DND-41 (cell line): ENCODE measurements at regions not wholly inside any gene's neighbourhood (a gene's known extent, or its start where the extent isn't known, plus 50 kb on each side); places are given as distances from the start of the nearest gene placed in this dataset.

Source experiments
- ATAC-seq: fragments of 200-7000 bp; cut with Tn5 transposase; 3 replicates; pipeline ENCODE4 v1.9.1; 2021; ENCODE audit warnings: low read depth; ENCODE audit not compliant: insufficient read depth
- DNase-seq: peaks from one replicate; pipeline ENCODE4 v3.0.0-alpha.2; 2020
- H2AFZ ChIP-seq: 2 replicates; pipeline ENCODE4 v1.6.0; 2012; ENCODE audit warnings: low read depth, low read length
- H3K27ac ChIP-seq: 2 replicates; pipeline ENCODE4 v1.5.1; 2012; ENCODE audit warnings: low read length, inconsistent platforms
- H3K27me3 ChIP-seq: fragments of 200-600 bp; sonication (generic); 2 replicates; pipeline ENCODE4 v1.6.0; 2012; ENCODE audit warnings: low read length, mild to moderate bottlenecking, inconsistent platforms; ENCODE audit not compliant: insufficient read depth, poor library complexity
- H3K36me3 ChIP-seq: 2 replicates; pipeline ENCODE4 v1.5.1; 2012; ENCODE audit warnings: low read length, inconsistent platforms; ENCODE audit not compliant: insufficient read depth
- H3K4me1 ChIP-seq: 2 replicates; pipeline ENCODE4 v1.5.1; 2012; ENCODE audit warnings: mild to moderate bottlenecking, low read length; ENCODE audit not compliant: insufficient read depth
- H3K4me2 ChIP-seq: 2 replicates; pipeline ENCODE4 v1.6.0; 2012; ENCODE audit warnings: mild to moderate bottlenecking, moderate library complexity, low read length, inconsistent platforms; ENCODE audit not compliant: insufficient read depth
- H3K4me3 ChIP-seq, 2 experiments: fragments of 200-600 bp in 1 of 2; shearing (Covaris generic) in 1 of 2; 2 replicates each; pipeline ENCODE4 v1.5.1; 2012 to 2016; ENCODE audit warnings: inconsistent platforms in 2 of 2, low read length in 2 of 2, mild to moderate bottlenecking in 2 of 2, low read depth in 1 of 2, moderate library complexity in 1 of 2
- H3K79me2 ChIP-seq: 2 replicates; pipeline ENCODE4 v1.6.0; 2012; ENCODE audit warnings: low read length, inconsistent platforms; ENCODE audit not compliant: insufficient read depth
- H3K9ac ChIP-seq: 2 replicates; pipeline ENCODE4 v1.6.0; 2012; ENCODE audit warnings: low read depth, mild to moderate bottlenecking, inconsistent platforms, low read length, moderate library complexity
- H3K9me3 ChIP-seq: 2 replicates; pipeline ENCODE4 v1.5.1; 2012; ENCODE audit warnings: low read length, moderate library complexity, mild to moderate bottlenecking, inconsistent platforms; ENCODE audit not compliant: insufficient read depth, severe bottlenecking
- H4K20me1 ChIP-seq: 2 replicates; pipeline ENCODE4 v1.6.0; 2012; ENCODE audit warnings: low read length; ENCODE audit not compliant: insufficient read depth
- EZH2 ChIP-seq: IDR thresholded peaks from 3 replicates; pipeline ENCODE4 v1.6.1; 2012; ENCODE audit warnings: borderline replicate concordance, low read depth, mild to moderate bottlenecking, moderate library complexity, low read length, inconsistent platforms; ENCODE audit not compliant: severe bottlenecking
- TF ChIP-seq, protein P1 (sequence below): IDR thresholded peaks from 2 replicates; pipeline ENCODE4 v1.5.1; 2012; ENCODE audit warnings: borderline replicate concordance, low read length, moderate library complexity, mild to moderate bottlenecking; ENCODE audit not compliant: poor library complexity, severe bottlenecking; ENCODE audit errors: extremely low read depth

DNA sequence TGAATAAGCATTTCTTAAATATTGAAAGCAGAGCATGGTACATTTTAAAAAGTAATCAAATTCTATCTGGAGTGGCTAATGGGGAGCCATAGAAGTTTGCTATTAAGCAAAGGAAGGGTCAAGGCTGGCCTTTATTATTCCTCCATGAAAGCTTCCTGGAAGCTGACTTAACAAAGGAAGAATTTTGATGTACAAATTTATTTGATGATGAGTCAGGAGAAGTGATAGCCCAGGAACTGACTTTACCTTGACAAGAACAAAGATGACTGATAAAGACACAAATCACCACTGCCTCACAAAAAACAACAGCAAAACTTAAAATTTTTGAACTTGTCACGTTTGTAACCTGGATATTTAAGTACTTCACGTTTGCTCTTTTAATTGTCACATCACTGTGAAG lies 872.1 kb downstream of the PCDH7 start:
- no peak for ATAC-seq
- Histone ChIP-seq H3K9ac (no peak overlapping the region), H3K4me1 (no peaks in the 10 kb centered on the region), H3K4me2 (no peak overlapping the region), H3K36me3 (no peaks in the 10 kb centered on the region), H3K27ac (no peak overlapping the region), H3K4me3 (no peak overlapping the region), H3K79me2 (no peaks in the 10 kb centered on the region), H4K20me1 (no peaks in the 10 kb centered on the region), H3K27me3 (no peaks in the 10 kb centered on the region), H2AFZ (no peak overlapping the region), H3K9me3 (no peaks in the 10 kb centered on the region)
- no peak for DNase-seq
- TF ChIP-seq EZH2: no peak
- TF ChIP-seq, protein P1, sequence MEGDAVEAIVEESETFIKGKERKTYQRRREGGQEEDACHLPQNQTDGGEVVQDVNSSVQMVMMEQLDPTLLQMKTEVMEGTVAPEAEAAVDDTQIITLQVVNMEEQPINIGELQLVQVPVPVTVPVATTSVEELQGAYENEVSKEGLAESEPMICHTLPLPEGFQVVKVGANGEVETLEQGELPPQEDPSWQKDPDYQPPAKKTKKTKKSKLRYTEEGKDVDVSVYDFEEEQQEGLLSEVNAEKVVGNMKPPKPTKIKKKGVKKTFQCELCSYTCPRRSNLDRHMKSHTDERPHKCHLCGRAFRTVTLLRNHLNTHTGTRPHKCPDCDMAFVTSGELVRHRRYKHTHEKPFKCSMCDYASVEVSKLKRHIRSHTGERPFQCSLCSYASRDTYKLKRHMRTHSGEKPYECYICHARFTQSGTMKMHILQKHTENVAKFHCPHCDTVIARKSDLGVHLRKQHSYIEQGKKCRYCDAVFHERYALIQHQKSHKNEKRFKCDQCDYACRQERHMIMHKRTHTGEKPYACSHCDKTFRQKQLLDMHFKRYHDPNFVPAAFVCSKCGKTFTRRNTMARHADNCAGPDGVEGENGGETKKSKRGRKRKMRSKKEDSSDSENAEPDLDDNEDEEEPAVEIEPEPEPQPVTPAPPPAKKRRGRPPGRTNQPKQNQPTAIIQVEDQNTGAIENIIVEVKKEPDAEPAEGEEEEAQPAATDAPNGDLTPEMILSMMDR: no peak

DNA sequence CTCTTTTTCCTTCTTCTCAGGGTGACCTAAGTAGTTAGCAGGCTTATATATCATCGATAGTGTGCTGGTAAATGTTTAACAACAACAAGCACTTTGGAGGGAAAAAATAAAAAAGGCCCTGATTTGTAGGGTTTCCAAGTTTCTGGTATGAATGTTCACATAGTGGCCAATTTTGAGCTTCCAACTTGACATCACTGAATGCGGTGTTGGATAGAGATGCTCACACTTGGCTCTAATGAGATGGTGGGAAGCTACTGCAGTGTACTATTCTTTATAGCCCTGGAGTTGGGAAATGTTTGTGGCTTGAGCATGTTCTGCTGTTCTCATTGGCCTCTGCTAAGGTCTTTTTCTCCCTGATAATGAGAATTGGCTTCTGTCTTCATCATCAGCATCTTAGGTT lies 875.3 kb downstream of the PCDH7 start:
- no peak overlapping the region for H3K4me2 ChIP-seq
- H3K79me2 ChIP-seq: no peaks in the 10 kb centered on the region
- no peak overlapping the region for H3K27ac ChIP-seq
- H3K9ac ChIP-seq: no peak overlapping the region
- no peaks in the 10 kb centered on the region for H3K36me3 ChIP-seq
- H2AFZ ChIP-seq: no peak overlapping the region
- no peak overlapping the region for H3K4me3 ChIP-seq
- H4K20me1 ChIP-seq: no peaks in the 10 kb centered on the region
- no peaks in the 10 kb centered on the region for H3K9me3 ChIP-seq
- DNase-seq (no peak), ATAC-seq (no peak)
- H3K4me1 ChIP-seq: no peaks in the 10 kb centered on the region
- TF ChIP-seq, protein P1: no peak
- TF ChIP-seq EZH2: no peak
- H3K27me3 ChIP-seq: no peaks in the 10 kb centered on the region

DNA sequence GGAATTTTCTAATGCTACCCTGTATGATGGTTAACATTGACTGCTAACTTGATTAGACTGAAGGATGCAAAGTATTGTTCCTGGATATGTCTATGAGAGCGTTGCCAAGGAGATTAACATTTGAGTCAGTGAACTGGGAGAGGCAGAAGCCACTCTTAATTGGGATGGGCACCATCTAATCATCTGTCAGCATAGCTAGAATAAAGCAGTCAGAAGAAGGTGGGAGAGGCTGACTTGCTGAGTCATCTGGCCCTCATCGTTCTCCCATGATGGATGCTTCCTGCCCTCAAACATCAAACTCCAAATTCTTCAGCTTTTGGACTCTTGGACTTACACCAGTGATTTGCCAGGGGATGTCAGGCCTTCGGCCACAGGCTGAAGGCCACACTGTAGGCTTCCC lies 878.5 kb downstream of the PCDH7 start:
- Histone ChIP-seq H3K4me2 (no peak overlapping the region), H3K4me3 (no peak overlapping the region), H2AFZ (no peak overlapping the region), H3K9ac (no peak overlapping the region), H3K36me3 (no peaks in the 10 kb centered on the region), H3K4me1 (no peaks in the 10 kb centered on the region), H3K27me3 (no peaks in the 10 kb centered on the region), H4K20me1 (no peaks in the 10 kb centered on the region), H3K27ac (no peak overlapping the region), H3K9me3 (no peaks in the 10 kb centered on the region), H3K79me2 (no peaks in the 10 kb centered on the region)
- TF ChIP-seq, protein P1: no peak
- no peak for TF ChIP-seq EZH2
- ATAC-seq (no peak), DNase-seq (no peak)

DNA sequence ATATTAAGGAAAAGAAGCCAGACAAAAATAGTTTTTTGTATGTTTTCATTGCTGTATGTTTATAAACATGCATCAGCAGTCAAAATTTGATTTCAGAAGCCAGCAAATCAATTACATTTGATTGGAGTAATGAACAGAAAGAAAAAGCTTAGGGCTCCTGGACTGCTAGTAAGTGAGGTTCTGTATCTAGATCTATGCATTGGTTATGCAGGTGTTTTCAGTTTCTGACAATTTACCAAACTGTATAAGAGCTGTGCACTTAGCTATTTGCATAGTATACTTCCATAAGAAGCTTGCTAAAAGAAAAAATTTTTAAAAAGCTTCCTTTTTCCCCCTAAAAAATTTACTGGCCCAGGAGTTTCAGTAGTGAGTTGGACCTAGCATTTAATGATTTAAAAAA lies 881.6 kb downstream of the PCDH7 start:
- ATAC-seq (no peak), DNase-seq (no peak)
- H3K4me2 ChIP-seq: no peak overlapping the region

More for the DNA sequence above, 881.6 kb downstream of the PCDH7 start:
- Histone ChIP-seq H3K27me3 (no peaks in the 10 kb centered on the region), H3K9ac (no peak overlapping the region), H2AFZ (no peak overlapping the region), H3K27ac (no peak overlapping the region), H3K9me3 (no peaks in the 10 kb centered on the region), H3K36me3 (no peaks in the 10 kb centered on the region), H3K4me1 (no peaks in the 10 kb centered on the region), H3K79me2 (no peaks in the 10 kb centered on the region), H3K4me3 (no peak overlapping the region), H4K20me1 (no peaks in the 10 kb centered on the region)
- TF ChIP-seq, protein P1: no peak
- no peak for TF ChIP-seq EZH2
